ENCODE measurements at regions not wholly inside any gene's neighbourhood (a gene's known extent, or its start where the extent isn't known, plus 50 kb on each side); places are given as distances from the start of the nearest gene placed in this dataset.
"Not testable (repeated sequence)": the region's sequence is repeated elsewhere in the genome, so short reads cannot be mapped to it uniquely, and the experiment has no call there.

DNA sequence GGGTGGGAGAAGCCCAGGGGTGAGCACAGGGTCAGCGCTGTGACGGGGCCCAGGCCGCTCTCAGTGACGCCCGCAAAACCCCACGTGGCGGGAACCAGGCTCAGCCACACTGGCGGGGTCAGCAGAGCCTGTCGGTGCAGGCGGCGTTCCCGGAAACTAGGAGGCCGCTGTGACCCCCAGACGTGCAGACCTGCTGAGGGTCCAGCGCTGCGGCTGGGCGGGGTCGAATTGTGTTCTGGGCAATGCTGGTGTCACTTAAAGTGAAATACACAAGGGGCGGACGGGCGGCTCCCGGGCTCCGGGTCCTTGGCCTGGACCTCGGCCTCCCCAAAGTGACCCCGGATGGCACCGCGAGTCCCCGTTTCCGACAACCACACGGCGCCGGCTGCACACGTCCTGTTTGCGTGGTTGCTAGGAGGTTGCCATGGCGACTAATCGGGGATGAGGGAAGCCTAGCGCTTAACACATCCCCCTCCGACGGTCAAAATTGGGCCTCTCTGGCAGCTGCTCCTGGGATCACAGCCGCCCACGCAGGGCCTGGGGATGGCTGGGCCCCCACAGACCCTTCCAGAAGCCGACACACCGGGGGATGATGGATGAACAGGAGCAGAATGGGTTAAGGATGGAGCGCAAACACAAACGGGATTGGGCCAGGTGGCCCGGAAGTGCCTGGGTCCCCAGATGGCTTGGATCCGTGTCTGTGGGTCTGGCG lies 81.7 kb upstream of the PRR5 start:
- DNase-seq: peak; percentile 75
- CTCF ChIA-PET: interaction anchor here (0.9 kb wide), 1 partner anchor 64 kb away, joined by 3 read pairs; no protein-coding TSS in a partner anchor
- TF ChIP-seq, protein P1, sequence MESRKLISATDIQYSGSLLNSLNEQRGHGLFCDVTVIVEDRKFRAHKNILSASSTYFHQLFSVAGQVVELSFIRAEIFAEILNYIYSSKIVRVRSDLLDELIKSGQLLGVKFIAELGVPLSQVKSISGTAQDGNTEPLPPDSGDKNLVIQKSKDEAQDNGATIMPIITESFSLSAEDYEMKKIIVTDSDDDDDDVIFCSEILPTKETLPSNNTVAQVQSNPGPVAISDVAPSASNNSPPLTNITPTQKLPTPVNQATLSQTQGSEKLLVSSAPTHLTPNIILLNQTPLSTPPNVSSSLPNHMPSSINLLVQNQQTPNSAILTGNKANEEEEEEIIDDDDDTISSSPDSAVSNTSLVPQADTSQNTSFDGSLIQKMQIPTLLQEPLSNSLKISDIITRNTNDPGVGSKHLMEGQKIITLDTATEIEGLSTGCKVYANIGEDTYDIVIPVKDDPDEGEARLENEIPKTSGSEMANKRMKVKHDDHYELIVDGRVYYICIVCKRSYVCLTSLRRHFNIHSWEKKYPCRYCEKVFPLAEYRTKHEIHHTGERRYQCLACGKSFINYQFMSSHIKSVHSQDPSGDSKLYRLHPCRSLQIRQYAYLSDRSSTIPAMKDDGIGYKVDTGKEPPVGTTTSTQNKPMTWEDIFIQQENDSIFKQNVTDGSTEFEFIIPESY (IDR thresholded peaks at IDR 0.05; ENCODE audit: borderline replicate concordance, low read depth): no peak
- TF ChIP-seq RCOR1 (IDR thresholded peaks at IDR 0.05; ENCODE audit: low read length) (no peak), GABPA (IDR thresholded peaks at IDR 0.05; ENCODE audit: low read depth) (no peak), FOXM1 (IDR thresholded peaks at IDR 0.05; ENCODE audit: low read depth) (no peak), MAX (IDR thresholded peaks at IDR 0.05; ENCODE audit: low read depth) (no peak), IRF3 (IDR thresholded peaks at IDR 0.05; ENCODE audit: low read depth, low read length) (no peak), CTCF (IDR thresholded peaks at IDR 0.05) (no peak), USF2 (IDR thresholded peaks at IDR 0.05; ENCODE audit: borderline replicate concordance, low read depth, low read length) (no peak), JUND (IDR thresholded peaks at IDR 0.05) (no peak), TCF12 (IDR thresholded peaks at IDR 0.05) (no peak), POLR2AphosphoS5 (IDR thresholded peaks at IDR 0.05; ENCODE audit: low read depth, low read length) (no peak), REST (IDR thresholded peaks at IDR 0.05; ENCODE audit: low read depth, low read length) (no peak)
- TF ChIP-seq, protein P2, sequence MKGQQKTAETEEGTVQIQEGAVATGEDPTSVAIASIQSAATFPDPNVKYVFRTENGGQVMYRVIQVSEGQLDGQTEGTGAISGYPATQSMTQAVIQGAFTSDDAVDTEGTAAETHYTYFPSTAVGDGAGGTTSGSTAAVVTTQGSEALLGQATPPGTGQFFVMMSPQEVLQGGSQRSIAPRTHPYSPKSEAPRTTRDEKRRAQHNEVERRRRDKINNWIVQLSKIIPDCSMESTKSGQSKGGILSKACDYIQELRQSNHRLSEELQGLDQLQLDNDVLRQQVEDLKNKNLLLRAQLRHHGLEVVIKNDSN (IDR thresholded peaks at IDR 0.05; ENCODE audit: borderline replicate concordance, low read depth): no peak
- no peaks in the 10 kb centered on the region; a peak in 1 of 4 replicates for H3K4me1 ChIP-seq (ENCODE audit: control insufficient read depth in 1 of 2, insufficient read depth in 2 of 2, low read depth in 1 of 2, low read length in 1 of 2)
- H3K9me2 ChIP-seq: no peaks in the 10 kb centered on the region
- no peaks in the 10 kb centered on the region for H3K27me3 ChIP-seq (ENCODE audit: insufficient read depth)
- no peaks in the 10 kb centered on the region for H3K79me2 ChIP-seq (ENCODE audit: insufficient read depth)
- no peaks in the 10 kb centered on the region for H3F3A ChIP-seq (replicated peaks; ENCODE audit: insufficient read depth)
- H4K20me1 ChIP-seq (ENCODE audit: insufficient read depth): no peaks in the 10 kb centered on the region
- H3K9me3 ChIP-seq: no peaks in the 10 kb centered on the region
- no peak overlapping the region for H3K4me2 ChIP-seq
- no peaks in the 10 kb centered on the region for H3K36me3 ChIP-seq (replicated peaks in 1 of 2; ENCODE audit: control insufficient read depth in 1 of 2, insufficient read depth in 2 of 2, low read length in 1 of 2)
- H2AFZ ChIP-seq (ENCODE audit: low read depth): no peak overlapping the region
- WGBS (ENCODE audit: low lambda C conversion rate): 67% methylated on average over 33 of the region's 48 CpGs
- no peak overlapping the region for H3K4me3 ChIP-seq (ENCODE audit: low read depth in 2 of 2, low read length in 1 of 2)
- H3K27ac ChIP-seq (ENCODE audit: low read depth in 2 of 2, low read length in 1 of 2): no peak overlapping the region
- no peak overlapping the region for H3K9ac ChIP-seq
- POLR2A ChIA-PET: no interaction called here

- H3K9me2 ChIP-seq; POLR2A ChIA-PET; H3K4me2 ChIP-seq; H3F3A ChIP-seq (replicated peaks; ENCODE audit: insufficient read depth); H3K27ac ChIP-seq (ENCODE audit: low read depth in 2 of 2, low read length in 1 of 2); H2AFZ ChIP-seq (ENCODE audit: low read depth); CTCF ChIA-PET; H4K20me1 ChIP-seq (ENCODE audit: insufficient read depth); H3K27me3 ChIP-seq (ENCODE audit: insufficient read depth); H3K4me1 ChIP-seq (ENCODE audit: control insufficient read depth in 1 of 2, insufficient read depth in 2 of 2, low read depth in 1 of 2, low read length in 1 of 2); H3K9ac ChIP-seq; H3K79me2 ChIP-seq (ENCODE audit: insufficient read depth); H3K36me3 ChIP-seq (replicated peaks in 1 of 2; ENCODE audit: control insufficient read depth in 1 of 2, insufficient read depth in 2 of 2, low read length in 1 of 2); H3K4me3 ChIP-seq (ENCODE audit: low read depth in 2 of 2, low read length in 1 of 2); H3K9me3 ChIP-seq; DNase-seq: not testable (repeated sequence)
- 81% methylated on average over 16 of the region's 16 CpGs for WGBS (ENCODE audit: low lambda C conversion rate)
These were observed 82.4 kb upstream of the PRR5 start for GRCh38 chr22:44619560-44620128.
